ENCODE measurements at regions not wholly inside any gene's neighbourhood (a gene's known extent, or its start where the extent isn't known, plus 50 kb on each side); places are given as distances from the start of the nearest gene placed in this dataset.

DNA sequence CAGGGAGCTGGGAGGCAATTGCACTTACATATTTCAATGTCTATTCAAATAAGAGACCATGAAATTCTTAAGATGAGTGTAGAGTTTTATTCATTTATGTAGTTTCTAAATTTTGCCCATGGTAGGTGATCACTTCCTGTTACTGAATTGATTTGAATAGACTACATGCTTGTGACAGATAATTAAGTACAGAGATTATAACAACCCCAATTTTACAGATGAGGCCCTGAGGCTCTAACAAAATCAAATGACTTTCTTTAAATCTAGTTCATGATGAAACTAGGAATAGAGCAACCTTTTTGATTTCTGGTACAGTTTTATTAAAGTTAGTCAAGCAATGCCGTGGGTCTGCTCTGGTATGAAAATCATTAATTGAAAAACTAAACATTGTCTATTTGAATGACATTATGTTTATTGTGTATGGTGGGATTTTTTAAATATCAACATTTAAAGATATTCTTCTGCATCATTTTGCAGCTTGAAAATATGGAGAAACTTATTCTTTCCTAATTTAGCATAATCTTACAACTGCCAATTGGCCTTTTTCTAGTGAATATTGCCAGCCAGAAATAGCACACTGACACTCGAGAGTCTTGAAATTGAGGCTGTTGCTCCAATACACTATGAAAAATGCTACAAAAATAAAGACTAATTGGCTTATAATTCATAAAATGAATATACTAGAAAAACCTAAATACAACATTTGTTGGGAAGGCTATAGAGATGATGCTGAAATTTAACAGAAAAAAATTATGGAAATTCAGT is 308.9 kb downstream of the SLC6A15 start:
- DNase-seq (ENCODE audit: low read depth) = no peak

DNA sequence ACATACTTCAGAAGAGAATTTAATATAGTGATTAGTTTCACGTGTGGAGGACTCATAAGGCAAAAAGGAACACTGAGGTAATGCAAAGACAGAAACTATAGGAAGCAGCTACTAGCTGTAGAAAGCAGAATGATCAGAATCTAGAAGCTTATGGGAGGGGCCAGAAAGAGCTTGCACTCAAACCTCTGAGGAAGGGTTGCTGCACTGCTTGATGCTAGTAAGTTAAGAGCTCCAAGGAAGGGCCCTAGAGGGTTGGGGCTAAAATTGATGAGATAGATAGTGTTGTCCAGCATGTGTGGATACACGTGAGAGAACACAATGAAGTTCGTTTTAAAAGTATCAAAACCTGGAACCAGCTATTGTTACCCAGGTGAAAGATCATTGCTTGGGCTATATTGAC is 311.1 kb downstream of the SLC6A15 start:
- DNase-seq (ENCODE audit: low read depth) = no peak

DNA sequence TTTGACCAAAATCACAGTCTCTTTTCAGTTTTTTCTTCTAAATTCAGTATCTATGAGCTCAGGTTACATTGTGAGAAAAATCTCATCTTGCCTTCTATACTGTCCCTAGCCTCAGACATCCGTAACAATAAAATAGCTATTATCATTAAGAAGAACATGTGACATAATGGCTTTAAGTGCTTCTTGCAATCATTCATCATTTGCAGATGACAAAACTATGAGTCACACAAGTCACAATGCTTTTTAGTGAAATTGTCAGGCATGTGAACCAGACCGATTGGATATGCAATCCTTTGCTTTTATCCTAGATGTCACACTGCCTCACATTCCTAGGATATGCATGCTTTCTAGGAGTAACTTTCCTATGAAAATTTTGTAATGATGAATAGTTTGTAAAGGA is 313.1 kb downstream of the SLC6A15 start:
- no peak for DNase-seq (ENCODE audit: low read depth)

DNA sequence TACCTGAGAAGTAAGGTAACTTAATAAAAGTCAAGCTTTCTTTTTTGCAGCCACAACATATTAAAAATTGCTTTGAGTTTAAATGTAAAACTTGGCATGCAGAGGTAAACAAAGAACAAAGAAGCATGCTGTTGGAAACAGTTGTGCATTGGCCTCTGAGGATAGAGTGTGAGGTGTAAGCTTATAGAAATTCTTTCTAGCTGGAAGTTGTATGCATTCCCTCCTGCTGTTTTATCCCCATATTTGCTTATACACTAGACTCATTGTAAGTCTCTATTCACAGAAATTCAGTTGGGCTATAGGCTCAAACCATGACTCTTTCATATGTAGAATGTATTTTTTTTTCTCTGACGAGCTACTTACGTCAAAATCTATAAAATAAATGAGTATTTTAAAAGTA is 316.3 kb downstream of the SLC6A15 start:
- DNase-seq (ENCODE audit: low read depth) = no peak

DNA sequence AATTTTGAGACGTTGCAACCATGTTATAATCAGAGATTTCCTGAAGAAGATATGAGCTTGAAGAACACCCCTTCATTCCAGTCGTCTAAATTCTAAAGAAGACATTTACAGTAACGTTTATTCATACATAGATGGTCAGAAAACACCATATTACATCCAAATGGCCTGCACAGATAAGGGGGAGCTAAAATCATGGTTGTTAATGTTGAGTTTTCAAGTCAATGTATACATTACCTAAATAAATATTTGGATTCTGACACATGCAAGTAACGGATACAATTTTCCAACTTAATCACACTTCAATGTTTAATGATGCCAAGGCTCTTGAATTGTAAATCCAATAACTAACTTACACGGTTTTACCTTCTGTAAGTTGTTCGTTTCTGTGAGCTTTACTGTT is 318.4 kb downstream of the SLC6A15 start:
- no peak for DNase-seq (ENCODE audit: low read depth)

DNA sequence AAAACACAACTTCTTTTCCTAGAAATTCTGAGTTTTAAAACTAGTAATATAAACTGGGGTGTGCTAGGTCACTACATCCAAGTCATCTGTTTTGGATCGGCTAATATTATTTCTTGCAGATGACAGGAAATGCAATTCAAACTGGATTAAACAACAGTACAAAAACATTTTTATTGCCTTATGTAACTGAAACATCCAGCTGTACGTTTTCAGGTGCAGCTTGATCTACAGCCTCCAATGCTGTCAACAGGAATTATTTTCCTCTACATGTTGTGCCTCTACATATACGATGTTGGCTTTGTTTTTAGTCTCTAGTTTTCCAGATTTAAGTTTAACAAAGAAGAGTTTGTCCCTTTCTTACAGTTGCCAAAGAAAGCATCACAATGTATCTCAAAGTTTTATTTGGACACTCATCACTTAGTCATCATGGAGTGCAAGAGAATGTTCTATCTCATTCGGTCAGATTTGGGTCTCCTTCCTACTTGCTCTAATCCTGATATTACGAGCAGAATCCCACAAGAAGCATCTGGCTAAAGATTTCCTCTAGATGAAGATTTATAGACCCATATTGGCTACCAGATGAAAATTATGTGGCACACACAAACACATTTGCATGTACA is 326.7 kb downstream of the SLC6A15 start:
- DNase-seq (ENCODE audit: low read depth) = no peak

DNA sequence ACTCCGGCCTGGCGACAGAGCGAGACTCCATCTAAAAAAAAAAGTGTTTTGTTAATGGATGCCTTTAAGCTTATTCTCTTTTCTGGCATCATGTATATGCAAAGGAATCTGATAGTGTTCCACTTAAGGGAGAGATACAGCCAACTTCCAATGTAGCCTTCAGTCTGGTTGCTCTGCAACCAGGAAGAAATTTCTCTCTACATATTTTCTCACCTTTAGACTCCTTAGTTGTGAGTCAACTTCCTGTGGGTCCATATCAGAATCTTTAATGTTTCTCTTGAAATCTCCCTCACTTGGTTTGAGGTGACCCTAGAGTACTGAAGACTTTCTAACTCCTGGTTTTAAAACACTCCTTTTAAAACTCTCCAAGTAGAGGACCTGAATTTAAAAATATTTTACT is 340.4 kb downstream of the SLC6A15 start:
- DNase-seq (ENCODE audit: low read depth) = no peak

- no peak for DNase-seq (ENCODE audit: low read depth)
These were observed 350.3 kb downstream of the SLC6A15 start for GRCh38 chr12:84562331-84562730.

DNA sequence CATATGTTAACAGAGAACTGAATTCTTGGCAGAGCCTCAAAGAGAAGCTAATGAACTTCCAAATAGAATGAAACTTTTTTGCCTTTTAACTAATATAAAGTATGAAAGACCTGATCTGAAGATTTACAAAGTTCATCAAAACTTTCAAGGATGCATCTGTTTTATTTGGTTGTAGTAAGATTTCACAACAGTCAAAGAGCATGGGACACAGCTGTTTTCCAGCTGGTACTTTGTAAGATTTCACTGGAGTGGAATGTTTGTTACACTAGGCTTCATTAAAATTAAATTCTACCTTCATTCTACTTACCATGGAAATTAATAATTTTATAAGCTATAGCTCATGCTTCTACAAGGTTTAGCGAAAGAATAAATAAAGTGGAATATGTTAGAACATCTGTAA is 351.2 kb downstream of the SLC6A15 start:
- no peak for DNase-seq (ENCODE audit: low read depth)

GRCh38 chr12:84554199-84554723 is 358.3 kb downstream of the SLC6A15 start:
- no peak for DNase-seq (ENCODE audit: low read depth)

GRCh38 chr12:84553331-84554117 is 359.1 kb downstream of the SLC6A15 start:
- no peak for DNase-seq (ENCODE audit: low read depth)

DNA sequence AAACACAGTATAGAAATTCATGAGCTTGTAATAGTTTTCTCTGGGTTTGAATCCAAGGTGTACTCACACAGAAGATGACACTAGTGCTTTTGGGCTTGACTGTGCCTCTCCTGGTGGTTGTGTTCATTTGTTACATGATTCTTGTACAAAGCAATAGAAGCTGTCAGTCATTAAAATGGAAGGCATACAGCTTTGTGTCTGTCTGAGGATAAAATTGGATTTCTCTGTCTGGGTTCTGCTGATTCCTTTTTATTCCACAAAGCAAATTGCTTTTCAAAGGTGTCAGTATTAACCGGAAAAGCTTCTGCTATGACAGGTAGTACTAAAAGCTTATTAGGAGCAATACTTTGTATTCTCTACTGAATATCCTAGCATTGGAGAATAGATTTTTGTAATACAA is 361.2 kb downstream of the SLC6A15 start:
- DNase-seq (ENCODE audit: low read depth) = no peak

DNA sequence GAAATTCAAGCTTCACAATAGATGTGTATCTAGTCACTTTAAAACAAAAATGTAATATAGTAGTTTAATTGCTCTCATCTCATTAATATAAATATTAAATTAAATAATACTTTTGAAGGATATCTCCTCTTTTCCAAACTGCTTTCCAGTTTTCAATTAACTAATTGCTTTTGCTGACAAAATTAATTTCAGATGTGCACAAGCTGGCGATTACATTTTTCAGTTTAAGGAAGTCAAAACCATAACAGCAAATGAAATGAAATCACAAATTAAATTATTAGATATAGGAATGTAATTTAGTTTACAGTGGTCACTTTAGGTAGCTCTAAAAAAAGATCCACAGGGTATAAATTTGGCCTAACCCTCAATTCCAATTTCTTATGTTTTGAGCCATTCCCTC is 362.1 kb downstream of the SLC6A15 start:
- no peak for DNase-seq (ENCODE audit: low read depth)

DNA sequence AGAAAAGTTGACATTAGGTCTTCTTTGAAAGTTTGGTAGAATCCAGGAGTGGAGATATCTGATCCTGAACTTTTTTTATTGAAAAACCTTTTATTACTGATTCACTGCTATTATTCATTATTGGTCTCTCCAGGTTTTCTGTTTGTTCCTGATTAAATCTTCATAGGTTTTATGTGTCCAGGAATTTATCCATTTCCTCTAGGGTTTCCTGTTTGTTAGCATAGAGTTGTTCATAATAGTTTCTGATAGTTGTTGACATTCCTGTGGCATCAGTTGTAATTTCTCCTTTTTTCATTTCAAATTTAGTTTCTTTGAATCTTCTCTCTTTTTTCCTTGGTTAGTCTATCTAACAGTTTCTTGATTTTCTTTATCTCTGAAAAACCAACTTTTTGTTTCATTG is 370.3 kb downstream of the SLC6A15 start:
- DNase-seq (ENCODE audit: low read depth) = no peak

DNA sequence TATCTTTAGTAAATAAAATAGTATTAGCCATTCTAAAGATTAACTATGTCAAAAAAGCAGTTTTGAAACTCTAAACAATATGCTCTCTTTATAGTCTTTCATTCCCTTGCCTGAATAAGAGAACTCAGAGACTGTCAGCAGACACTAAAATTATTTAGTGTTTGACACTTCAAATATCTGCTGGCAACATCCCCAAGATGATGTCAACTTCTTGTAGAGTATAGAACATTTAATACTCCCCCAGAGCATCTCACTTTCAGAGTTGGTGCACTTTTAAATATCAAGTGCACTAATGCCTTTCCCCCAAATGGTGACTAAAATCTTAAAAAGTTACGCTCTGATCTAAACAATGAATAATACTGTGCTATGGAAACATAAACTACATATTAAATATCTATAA is 374.9 kb downstream of the SLC6A15 start:
- no peak for DNase-seq (ENCODE audit: low read depth)

GRCh38 chr12:84512751-84513150 is 399.8 kb downstream of the SLC6A15 start:
- no peak for DNase-seq (ENCODE audit: low read depth)

DNA sequence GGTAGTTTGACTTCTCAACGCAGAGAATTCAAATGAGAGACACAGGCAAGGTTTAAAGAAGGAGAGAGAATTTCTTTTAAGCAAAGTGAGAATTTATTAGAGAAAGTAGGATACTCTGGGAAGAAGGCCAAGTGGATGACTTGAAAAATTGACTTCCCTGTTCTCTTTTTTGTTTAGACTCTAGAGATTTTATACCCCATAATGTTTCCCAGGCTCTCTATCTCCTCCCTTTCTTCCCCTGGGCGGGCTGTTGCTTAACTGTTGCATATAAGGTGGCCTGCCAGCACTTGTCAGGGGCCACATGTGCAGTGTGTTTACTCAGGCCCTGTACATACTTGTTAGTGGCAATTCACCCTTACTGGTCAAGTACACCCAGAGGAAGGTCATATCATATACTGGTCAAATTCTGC is 403.7 kb downstream of the SLC6A15 start:
- DNase-seq (ENCODE audit: low read depth) = no peak

- DNase-seq (ENCODE audit: low read depth) = no peak
These were observed 404.4 kb downstream of the SLC6A15 start for GRCh38 chr12:84507956-84508850.

DNA sequence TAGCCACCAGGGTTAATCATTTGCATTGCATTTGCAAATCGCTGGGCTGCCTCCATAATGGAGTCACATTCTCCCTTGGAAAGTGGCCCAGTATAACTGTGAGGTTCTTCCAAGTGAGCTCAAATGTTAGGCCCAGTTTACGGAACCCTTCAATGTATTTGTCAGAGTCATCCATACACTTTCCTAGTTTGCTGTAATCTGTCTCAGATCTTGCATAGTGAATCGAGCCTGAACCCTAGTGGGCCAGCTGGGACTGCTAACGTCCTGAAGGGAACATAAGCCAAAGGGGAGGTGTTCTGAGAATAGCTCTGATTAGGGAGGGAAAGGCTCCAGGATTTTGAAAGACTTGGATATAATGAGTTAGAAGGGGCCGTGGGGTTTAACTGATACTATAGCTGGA is 406.3 kb downstream of the SLC6A15 start:
- no peak for DNase-seq (ENCODE audit: low read depth)

GRCh38 chr12:84502907-84503787 is 409.5 kb downstream of the SLC6A15 start:
- no peak for DNase-seq (ENCODE audit: low read depth)

Data from stimulated activated CD4-positive, alpha-beta T cell treated with anti-CD3 and anti-CD28 coated beads, Interleukin-2, amount 100 ng/mL, for 4 hours (primary cell).